Lower lobe of right lung (tissue), 2 donors: ENCODE measurements at regions not wholly inside any gene's neighbourhood (a gene's known extent, or its start where the extent isn't known, plus 50 kb on each side); places are given as distances from the start of the nearest gene placed in this dataset.

Experiments used
- ATAC-seq, 2 donors: fragments of 200-7000 bp; cut with Tn5 transposase; one replicate each; pipeline ENCODE4 v1.9.1; 2020 to 2022; ENCODE audit warnings: mild to moderate bottlenecking in 2 of 2, moderate library complexity in 2 of 2
- DNase-seq: peaks from one replicate; pipeline ENCODE4 v3.0.0-alpha.2; 2020
- H3K27ac ChIP-seq: fragments of 200-600 bp; one replicate; pipeline ENCODE4 v1.8.0; 2022
- H3K27me3 ChIP-seq: fragments of 200-600 bp; one replicate; pipeline ENCODE4 v1.8.0; 2022; ENCODE audit warnings: low read depth
- H3K36me3 ChIP-seq: fragments of 200-600 bp; one replicate; pipeline ENCODE4 v1.8.0; 2022; ENCODE audit warnings: mild to moderate bottlenecking
- H3K4me1 ChIP-seq: fragments of 200-600 bp; one replicate; pipeline ENCODE4 v1.8.0; 2022
- H3K4me3 ChIP-seq: fragments of 200-600 bp; one replicate; pipeline ENCODE4 v1.8.0; 2022; ENCODE audit warnings: mild to moderate bottlenecking
- H3K9me3 ChIP-seq: fragments of 200-600 bp; one replicate; pipeline ENCODE4 v1.8.0; 2022
- intact Hi-C: fragments of 100-400 bp; cut with DNase I; formaldehyde crosslinking; loops from one replicate; pipeline ENCODE4 v1.11.0; 2022
- TF ChIP-seq, protein P1 (sequence below): fragments of 200-600 bp; IDR thresholded peaks from one replicate; pipeline ENCODE4 v1.8.0; 2022; ENCODE audit warnings: antibody characterized with exemption, mild to moderate bottlenecking
- donor health status: DM: no; HTN: yes; CAD: no; lungs with severe emphysema.

DNA sequence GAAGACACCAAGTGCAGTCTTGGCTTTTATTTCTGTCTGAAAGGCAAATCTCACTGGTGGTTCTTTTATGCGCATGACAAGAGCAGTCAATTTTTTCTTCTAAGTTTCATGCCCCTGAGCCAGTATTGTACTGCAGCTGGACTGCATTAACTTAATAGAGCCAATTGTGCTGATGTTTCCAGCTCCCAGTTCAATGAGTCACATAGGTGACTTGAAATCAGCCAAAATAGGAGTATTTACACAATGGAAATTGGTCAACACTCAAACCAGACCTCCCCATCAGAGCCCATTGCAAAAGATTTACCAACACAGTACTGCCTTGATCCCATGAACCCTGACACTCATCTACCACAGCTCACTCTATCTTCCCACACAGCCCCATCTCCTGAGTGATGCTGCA is 100.3 kb upstream of the GUCY1A1 start:
- intact Hi-C loops = no loop called here
- no peak for DNase-seq
- Histone ChIP-seq H3K4me3 (no peak overlapping the region), H3K9me3 (no peaks in the 10 kb centered on the region), H3K36me3 (no peaks in the 10 kb centered on the region), H3K27me3 (no peaks in the 10 kb centered on the region), H3K4me1 (no peaks in the 10 kb centered on the region), H3K27ac (no peak overlapping the region)
- no peak for ATAC-seq
- TF ChIP-seq, protein P1, sequence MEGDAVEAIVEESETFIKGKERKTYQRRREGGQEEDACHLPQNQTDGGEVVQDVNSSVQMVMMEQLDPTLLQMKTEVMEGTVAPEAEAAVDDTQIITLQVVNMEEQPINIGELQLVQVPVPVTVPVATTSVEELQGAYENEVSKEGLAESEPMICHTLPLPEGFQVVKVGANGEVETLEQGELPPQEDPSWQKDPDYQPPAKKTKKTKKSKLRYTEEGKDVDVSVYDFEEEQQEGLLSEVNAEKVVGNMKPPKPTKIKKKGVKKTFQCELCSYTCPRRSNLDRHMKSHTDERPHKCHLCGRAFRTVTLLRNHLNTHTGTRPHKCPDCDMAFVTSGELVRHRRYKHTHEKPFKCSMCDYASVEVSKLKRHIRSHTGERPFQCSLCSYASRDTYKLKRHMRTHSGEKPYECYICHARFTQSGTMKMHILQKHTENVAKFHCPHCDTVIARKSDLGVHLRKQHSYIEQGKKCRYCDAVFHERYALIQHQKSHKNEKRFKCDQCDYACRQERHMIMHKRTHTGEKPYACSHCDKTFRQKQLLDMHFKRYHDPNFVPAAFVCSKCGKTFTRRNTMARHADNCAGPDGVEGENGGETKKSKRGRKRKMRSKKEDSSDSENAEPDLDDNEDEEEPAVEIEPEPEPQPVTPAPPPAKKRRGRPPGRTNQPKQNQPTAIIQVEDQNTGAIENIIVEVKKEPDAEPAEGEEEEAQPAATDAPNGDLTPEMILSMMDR = no peak

DNA sequence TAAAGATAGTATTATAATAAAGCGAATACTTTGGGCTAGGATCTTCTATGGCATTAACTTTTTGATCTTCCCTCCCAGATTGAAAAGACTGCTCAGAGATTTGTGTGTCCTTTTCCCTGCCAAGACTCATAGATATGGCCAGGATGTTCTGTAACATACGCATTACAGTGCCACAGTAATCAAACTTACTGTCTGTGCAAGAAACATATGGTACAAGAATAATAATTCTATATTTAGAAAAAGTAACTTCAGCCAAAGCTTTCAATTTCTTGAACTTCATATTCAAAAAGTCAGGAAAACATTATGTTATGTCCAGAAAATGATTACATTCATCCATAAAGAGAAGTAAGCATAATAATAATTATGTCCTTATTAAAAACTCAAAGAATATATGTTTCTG is 100.9 kb upstream of the GUCY1A1 start:
- Histone ChIP-seq H3K4me3 (no peak overlapping the region), H3K27ac (no peak overlapping the region), H3K36me3 (no peaks in the 10 kb centered on the region), H3K27me3 (no peaks in the 10 kb centered on the region), H3K4me1 (no peaks in the 10 kb centered on the region), H3K9me3 (no peaks in the 10 kb centered on the region)
- TF ChIP-seq, protein P1 = no peak
- intact Hi-C loops = no loop called here
- ATAC-seq (no peak), DNase-seq (no peak)

DNA sequence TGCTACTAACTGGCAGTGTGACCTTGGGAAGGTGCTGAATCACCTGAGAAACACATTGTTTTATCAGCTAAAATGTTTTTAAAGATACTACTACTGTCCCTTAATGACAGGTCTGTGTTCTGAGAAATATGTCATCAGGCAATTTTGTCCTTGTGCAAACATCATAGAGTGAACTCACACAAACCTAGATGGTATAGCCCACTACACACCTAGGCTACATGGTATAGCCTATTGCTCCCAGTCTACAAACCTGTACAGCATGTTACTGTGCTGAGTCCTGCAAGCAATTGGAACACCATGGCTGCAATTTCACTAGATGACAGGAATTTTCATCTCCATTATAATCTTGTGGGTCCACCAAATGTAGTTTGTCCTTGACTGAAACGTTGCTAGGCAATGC is 101.3 kb upstream of the GUCY1A1 start:
- intact Hi-C loops = no loop called here
- no peaks in the 10 kb centered on the region for H3K36me3 ChIP-seq
- TF ChIP-seq, protein P1 = no peak
- no peak for ATAC-seq
- no peaks in the 10 kb centered on the region for H3K27me3 ChIP-seq
- no peak for DNase-seq
- H3K4me3 ChIP-seq = no peak overlapping the region
- no peaks in the 10 kb centered on the region for H3K9me3 ChIP-seq
- no peak overlapping the region for H3K27ac ChIP-seq
- H3K4me1 ChIP-seq = no peaks in the 10 kb centered on the region

DNA sequence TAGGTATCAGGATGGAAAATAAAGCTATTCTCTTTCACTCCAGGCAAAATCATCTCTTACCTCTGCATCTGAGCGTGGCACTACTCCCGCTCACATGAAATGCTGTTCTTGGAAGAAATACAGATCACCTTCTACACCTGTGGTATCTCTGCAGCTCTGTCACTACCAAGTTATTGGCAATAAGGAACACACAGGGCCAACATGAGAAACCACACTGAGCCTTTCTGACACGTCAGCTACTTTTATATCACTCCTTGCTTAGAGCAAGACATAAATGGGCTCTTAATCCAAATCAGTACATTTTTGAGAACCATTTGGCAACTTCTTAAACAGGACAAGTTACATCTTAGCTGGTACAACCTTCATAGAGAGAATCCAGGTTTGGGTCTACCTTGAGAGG is 101.8 kb upstream of the GUCY1A1 start:
- DNase-seq = no peak
- TF ChIP-seq, protein P1 = no peak
- Histone ChIP-seq H3K36me3 (no peaks in the 10 kb centered on the region), H3K9me3 (no peaks in the 10 kb centered on the region), H3K27me3 (no peaks in the 10 kb centered on the region), H3K27ac (no peak overlapping the region), H3K4me1 (no peaks in the 10 kb centered on the region), H3K4me3 (no peak overlapping the region)
- intact Hi-C loops = no loop called here
- no peak for ATAC-seq

DNA sequence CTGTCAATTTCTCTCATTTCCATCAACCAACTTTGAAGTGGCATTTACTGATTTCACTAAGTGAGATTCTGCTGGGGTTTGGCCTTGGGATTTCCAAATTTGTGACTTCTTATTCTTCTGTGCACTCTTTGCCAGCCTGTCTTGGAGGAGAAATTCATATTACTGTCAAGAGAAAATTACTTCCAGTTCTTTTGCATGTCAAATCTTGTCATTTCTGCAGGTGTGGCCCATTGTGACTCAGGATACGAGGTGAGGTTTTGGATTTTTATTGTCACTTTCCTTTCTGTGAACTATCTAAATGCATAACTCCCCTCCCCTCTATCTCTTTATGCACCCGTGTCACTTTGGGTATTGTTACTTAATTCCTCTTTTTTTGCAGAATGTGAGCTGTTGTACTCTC is 102.6 kb upstream of the GUCY1A1 start:
- H3K4me3 ChIP-seq = no peak overlapping the region
- H3K9me3 ChIP-seq = no peaks in the 10 kb centered on the region
- no peaks in the 10 kb centered on the region for H3K4me1 ChIP-seq
- no peak overlapping the region for H3K27ac ChIP-seq
- ATAC-seq (no peak), DNase-seq (no peak)
- intact Hi-C loops = no loop called here
- TF ChIP-seq, protein P1 = no peak
- no peaks in the 10 kb centered on the region for H3K36me3 ChIP-seq
- no peaks in the 10 kb centered on the region for H3K27me3 ChIP-seq

DNA sequence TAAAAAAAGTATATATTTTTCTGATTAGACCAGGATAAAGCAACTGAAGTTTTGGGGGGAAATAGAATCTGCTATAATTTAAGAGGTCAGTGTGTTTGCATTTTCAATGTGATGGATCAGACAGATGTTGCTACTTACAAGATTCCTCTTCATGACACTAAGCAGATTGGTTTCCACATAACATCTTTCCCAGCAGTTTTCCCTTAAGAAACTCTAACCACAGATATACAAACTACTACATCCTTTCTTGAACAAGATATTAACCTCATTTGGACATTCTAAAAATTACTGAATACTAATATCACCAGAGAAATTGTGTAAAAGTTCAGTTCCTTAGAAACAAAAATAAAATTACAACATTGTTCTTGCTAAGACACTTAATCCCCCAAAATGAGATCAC is 106.7 kb upstream of the GUCY1A1 start:
- intact Hi-C loops = no loop called here
- TF ChIP-seq, protein P1 = no peak
- no peaks in the 10 kb centered on the region for H3K27me3 ChIP-seq
- ATAC-seq = no peak
- no peaks in the 10 kb centered on the region for H3K36me3 ChIP-seq
- no peak for DNase-seq
- H3K4me1 ChIP-seq = no peaks in the 10 kb centered on the region
- H3K27ac ChIP-seq = no peak overlapping the region
- H3K9me3 ChIP-seq = no peaks in the 10 kb centered on the region
- H3K4me3 ChIP-seq = no peak overlapping the region
